ENCODE measurements at regions not wholly inside any gene's neighbourhood (a gene's known extent, or its start where the extent isn't known, plus 50 kb on each side); places are given as distances from the start of the nearest gene placed in this dataset.

DNA sequence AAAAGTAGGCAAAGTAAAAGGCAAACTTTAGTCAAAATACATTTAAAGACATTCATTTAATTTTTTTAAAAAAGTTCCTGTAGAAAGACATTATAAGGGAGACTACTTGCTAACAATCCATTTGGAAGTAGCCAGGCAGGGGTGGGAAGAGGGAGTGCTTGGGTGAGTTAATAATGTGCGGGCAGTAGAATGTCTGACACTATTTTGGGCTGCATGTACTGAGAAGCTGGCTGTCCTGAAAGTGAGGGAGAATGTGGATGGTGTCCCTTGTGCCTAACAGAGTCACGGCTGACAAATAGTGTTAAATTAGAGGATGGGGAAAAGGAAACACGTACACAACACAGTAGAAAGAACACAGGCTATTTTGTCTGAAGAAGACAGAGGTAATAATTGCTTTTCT lies 142.5 kb downstream of the LCA5 start:
- no peaks in the 10 kb centered on the region for H3K36me3 ChIP-seq
- intact Hi-C loops (cut with DNase I; ENCODE audit: low total_unique reads), result no loop called here
- H3K9me3 ChIP-seq, result no peaks in the 10 kb centered on the region
- DNase-seq, result no peak
- H3K4me3 ChIP-seq, result no peak overlapping the region
- 89 to 93% (median 90%) methylated on average over 3 of the region's 3 CpGs for WGBS, 5 donors
- TF ChIP-seq POLR2A (IDR thresholded peaks at IDR 0.05) (no peak), CTCF (IDR thresholded peaks at IDR 0.05) (no peak), EP300 (IDR thresholded peaks at IDR 0.05) (no peak), POLR2AphosphoS5 (IDR thresholded peaks at IDR 0.05) (no peak)
- no peaks in the 10 kb centered on the region for H3K4me1 ChIP-seq
- no peaks in the 10 kb centered on the region for H3K27me3 ChIP-seq
- H3K27ac ChIP-seq, result no peak overlapping the region

GRCh38 chr6:79392094-79392493 lies 145.1 kb downstream of the LCA5 start:
- Histone ChIP-seq H3K9me3 (no peaks in the 10 kb centered on the region), H3K36me3 (no peaks in the 10 kb centered on the region), H3K4me3 (no peak overlapping the region), H3K4me1 (no peaks in the 10 kb centered on the region), H3K27me3 (no peaks in the 10 kb centered on the region), H3K27ac (no peak overlapping the region)
- intact Hi-C loops (cut with DNase I; ENCODE audit: low total_unique reads), result no loop called here
- no peak for DNase-seq
- no peak for TF ChIP-seq CTCF (IDR thresholded peaks at IDR 0.05)
- 88 to 96% (median 91%) methylated on average over 3 of the region's 3 CpGs for WGBS, 5 donors

DNA sequence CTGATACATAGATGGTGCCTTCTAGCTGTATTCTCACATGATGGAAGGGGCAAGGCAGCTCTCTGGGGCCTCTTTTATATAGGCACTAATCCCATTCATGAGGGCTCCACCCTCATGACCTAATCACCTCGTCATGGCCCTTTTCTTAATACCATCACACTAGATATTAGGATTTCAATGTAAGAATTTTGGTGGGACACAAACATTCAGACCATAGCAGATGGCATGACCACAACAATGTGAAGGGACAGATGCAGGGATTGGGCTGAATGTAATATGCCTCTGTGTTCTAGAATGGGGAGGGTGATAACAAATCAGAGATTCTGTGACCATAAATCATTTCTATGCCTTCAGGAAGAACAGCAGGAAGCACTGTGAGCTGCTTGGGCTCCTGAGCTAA lies 145.8 kb downstream of the LCA5 start:
- no peak overlapping the region for H3K27ac ChIP-seq
- H3K4me3 ChIP-seq, result no peak overlapping the region
- no peaks in the 10 kb centered on the region for H3K4me1 ChIP-seq
- H3K9me3 ChIP-seq, result no peaks in the 10 kb centered on the region
- no peak for DNase-seq
- H3K36me3 ChIP-seq, result no peaks in the 10 kb centered on the region
- no peak for TF ChIP-seq POLR2A (IDR thresholded peaks at IDR 0.05)
- TF ChIP-seq POLR2AphosphoS5 (IDR thresholded peaks at IDR 0.05), result no peak
- no peak for TF ChIP-seq CTCF (IDR thresholded peaks at IDR 0.05)
- TF ChIP-seq EP300 (IDR thresholded peaks at IDR 0.05), result no peak
- no peaks in the 10 kb centered on the region for H3K27me3 ChIP-seq
- 71 to 85% (median 75%) methylated on average over 1 of the region's 1 CpG for WGBS, 5 donors
- intact Hi-C loops (cut with DNase I; ENCODE audit: low total_unique reads), result no loop called here

DNA sequence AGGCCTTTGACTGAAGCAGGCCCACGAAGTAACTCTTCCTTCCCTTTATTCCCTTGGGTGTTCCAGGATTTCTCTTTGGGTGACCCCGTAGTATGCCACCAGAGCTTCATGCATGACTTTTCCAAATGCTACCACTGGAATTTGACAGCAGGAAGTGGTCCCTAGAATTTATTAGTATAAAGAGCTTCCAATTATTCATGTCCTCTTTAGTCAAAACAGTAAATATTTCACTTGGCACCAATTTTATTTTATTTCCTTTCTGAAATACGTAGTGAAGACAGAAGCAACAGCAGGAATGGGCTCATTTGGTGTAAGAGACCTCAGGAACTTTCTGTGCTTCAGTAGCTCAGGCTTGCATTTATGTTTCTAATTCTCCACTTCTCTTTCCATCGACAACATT lies 151.3 kb downstream of the LCA5 start:
- TF ChIP-seq POLR2A (IDR thresholded peaks at IDR 0.05) (no peak), POLR2AphosphoS5 (IDR thresholded peaks at IDR 0.05) (no peak), CTCF (IDR thresholded peaks at IDR 0.05) (no peak), EP300 (IDR thresholded peaks at IDR 0.05) (no peak)
- WGBS, 5 donors, result 47 to 63% (median 48%) methylated on average over 4 of the region's 4 CpGs
- no peak for DNase-seq

GRCh38 chr6:79385333-79385732 lies 150.9 kb upstream of the HMGN3 start:
- intact Hi-C loops (cut with DNase I; ENCODE audit: low total_unique reads), result no loop called here
- Histone ChIP-seq H3K4me1 (peaks cover 0 to 5% (median 0%) of the 10 kb centered on the region in 4 donors), H3K4me3 (no peak overlapping the region), H3K27me3 (no peaks in the 10 kb centered on the region), H3K36me3 (no peaks in the 10 kb centered on the region), H3K9me3 (no peaks in the 10 kb centered on the region), H3K27ac (no peak overlapping the region)
- TF ChIP-seq EP300 (IDR thresholded peaks at IDR 0.05) (no peak), POLR2A (IDR thresholded peaks at IDR 0.05) (no peak), POLR2AphosphoS5 (IDR thresholded peaks at IDR 0.05) (no peak), CTCF (IDR thresholded peaks at IDR 0.05) (no peak)
- 73 to 93% (median 85%) methylated on average over 1 of the region's 1 CpG for WGBS, 5 donors
- no peak for DNase-seq

More for the DNA sequence above, 151.3 kb downstream of the LCA5 start:
- Histone ChIP-seq H3K36me3 (no peaks in the 10 kb centered on the region), H3K4me1 (peaks cover 0 to 5% (median 0%) of the 10 kb centered on the region in 4 donors), H3K27me3 (no peaks in the 10 kb centered on the region), H3K9me3 (no peaks in the 10 kb centered on the region), H3K27ac (no peak overlapping the region), H3K4me3 (no peak overlapping the region)
- intact Hi-C loops (cut with DNase I; ENCODE audit: low total_unique reads), result no loop called here

Data from stomach (tissue), 8 donors.